SK-N-SH (cell line): ENCODE measurements at regions not wholly inside any gene's neighbourhood (a gene's known extent, or its start where the extent isn't known, plus 50 kb on each side); places are given as distances from the start of the nearest gene placed in this dataset.

ENCODE experiments used
- CTCF ChIA-PET: fragments of 300-600, 350-600 bp; formaldehyde crosslinking; extraction: SDS; loops from one replicate; lab custom pipeline; 2021; lab: Yijun Ruan, JAX
- POLR2A ChIA-PET: fragments of 350-600 bp; sonication (Branson Sonifier 250); formaldehyde crosslinking; extraction: SDS; loops from one replicate; lab custom pipeline; 2020; ENCODE audit warnings: antibody characterized with exemption, inconsistent platforms; lab: Yijun Ruan, JAX
- DNase-seq: peaks from one replicate; pipeline ENCODE4 v3.0.0; 2012
- H2AFZ ChIP-seq: fragments of 200-600 bp; sonication (generic); 2 replicates; pipeline ENCODE4 v1.8.1; 2016; ENCODE audit warnings: antibody characterized with exemption, mild to moderate bottlenecking, low read depth
- H3F3A ChIP-seq: fragments of 200-600 bp; sonication (generic); replicated peaks from 2 replicates; pipeline ENCODE3; 2016; ENCODE audit warnings: antibody characterized with exemption, mild to moderate bottlenecking; ENCODE audit not compliant: insufficient read depth
- H3K27ac ChIP-seq, 2 experiments: fragments of 200-500 bp in 1 of 2; fragments of 200-600 bp in 1 of 2; sonication (Bioruptor generic) in 1 of 2; sonication (generic), shearing (Covaris generic) in 1 of 2; 2 replicates each; pipeline versions ENCODE4 v1.5.1 to v1.6.1; 2014 to 2016; ENCODE audit warnings: low read depth in 2 of 2, inconsistent platforms in 1 of 2, low read length in 1 of 2, mild to moderate bottlenecking in 1 of 2, mixed read lengths in 1 of 2
- H3K27me3 ChIP-seq: fragments of 200-600 bp; sonication (generic), shearing (Covaris generic); 2 replicates; pipeline ENCODE4 v1.6.1; 2016; ENCODE audit warnings: mixed run types; ENCODE audit not compliant: insufficient read depth
- H3K36me3 ChIP-seq, 2 experiments: fragments of 200-500 bp in 1 of 2; fragments of 200-600 bp in 1 of 2; sonication (Bioruptor generic) in 1 of 2; sonication (generic) in 1 of 2; replicated peaks in 1 of 2; 2 replicates each; pipeline versions ENCODE3 to v1.5.1; 2014 to 2016; ENCODE audit warnings: low read length in 1 of 2, mild to moderate bottlenecking in 1 of 2; ENCODE audit not compliant: insufficient read depth in 2 of 2, control insufficient read depth in 1 of 2
- H3K4me1 ChIP-seq, 2 experiments: fragments of 200-500 bp in 1 of 2; fragments of 200-600 bp in 1 of 2; sonication (Bioruptor generic) in 1 of 2; sonication (generic), shearing (Covaris generic) in 1 of 2; 2 replicates each; pipeline versions ENCODE4 v1.5.1 to v1.6.1; 2014 to 2016; ENCODE audit warnings: low read depth in 1 of 2, low read length in 1 of 2, mixed run types in 1 of 2; ENCODE audit not compliant: insufficient read depth in 2 of 2, control insufficient read depth in 1 of 2
- H3K4me2 ChIP-seq: fragments of 200-600 bp; sonication (generic), shearing (Covaris generic); 2 replicates; pipeline ENCODE4 v1.6.1; 2017; ENCODE audit warnings: mixed run types
- H3K4me3 ChIP-seq, 2 experiments: fragments of 200-500 bp in 1 of 2; fragments of 200-600 bp in 1 of 2; sonication (Bioruptor generic) in 1 of 2; sonication (generic), shearing (Covaris generic) in 1 of 2; 2 replicates each; pipeline versions ENCODE4 v1.5.1 to v1.8.1; 2014 to 2016; ENCODE audit warnings: low read depth in 2 of 2, inconsistent platforms in 1 of 2, low read length in 1 of 2, mild to moderate bottlenecking in 1 of 2, mixed read lengths in 1 of 2, moderate library complexity in 1 of 2
- H3K79me2 ChIP-seq: fragments of 200-600 bp; sonication (generic); 2 replicates; pipeline ENCODE4 v1.8.1; 2017; ENCODE audit warnings: mild to moderate bottlenecking; ENCODE audit not compliant: insufficient read depth
- H3K9ac ChIP-seq: fragments of 200-600 bp; sonication (generic); 2 replicates; pipeline ENCODE4 v1.6.1; 2017; ENCODE audit warnings: mixed run types
- H3K9me2 ChIP-seq: fragments of 200-600 bp; sonication (generic); 2 replicates; pipeline ENCODE4 v1.6.1; 2017; ENCODE audit warnings: mixed run types
- H3K9me3 ChIP-seq: fragments of 200-600 bp; sonication (generic); 2 replicates; pipeline ENCODE4 v1.6.1; 2017; ENCODE audit warnings: mixed run types, mild to moderate bottlenecking, moderate library complexity
- H4K20me1 ChIP-seq: fragments of 200-600 bp; sonication (generic); 2 replicates; pipeline ENCODE4 v1.6.1; 2017; ENCODE audit warnings: mild to moderate bottlenecking, mixed run types; ENCODE audit not compliant: insufficient read depth
- ELF1 ChIP-seq: IDR thresholded peaks from 2 replicates; pipeline ENCODE4 v1.4.0; 2012
- EP300 ChIP-seq, 2 experiments: IDR thresholded peaks; 2 replicates each; pipeline versions ENCODE4 v1.4.0 to v1.6.1; 2012; ENCODE audit warnings: borderline replicate concordance in 1 of 2, low read depth in 1 of 2, low read length in 1 of 2
- EZH2phosphoT487 ChIP-seq: fragments of 200-600 bp; sonication (generic); IDR thresholded peaks from 2 replicates; pipeline ENCODE4 v1.6.1; 2017; ENCODE audit warnings: low read depth, mixed run types, mild to moderate bottlenecking, antibody characterized with exemption, moderate library complexity, borderline replicate concordance
- FOSL2 ChIP-seq: IDR thresholded peaks from 2 replicates; pipeline ENCODE4 v1.4.0; 2012; ENCODE audit warnings: low read depth, mild to moderate bottlenecking, moderate library complexity, borderline replicate concordance
- FOXJ3 ChIP-seq: sonication (generic); formaldehyde crosslinking; IDR thresholded peaks from 2 replicates; pipeline ENCODE4 v1.5.1; 2020; ENCODE audit warnings: mild to moderate bottlenecking, missing genetic modification reagents
- FOXM1 ChIP-seq: IDR thresholded peaks from 2 replicates; pipeline ENCODE4 v1.4.0; 2012; ENCODE audit warnings: low read depth, mild to moderate bottlenecking
- GATA2 ChIP-seq: sonication (generic); formaldehyde crosslinking; IDR thresholded peaks from 2 replicates; pipeline ENCODE4 v1.5.0; 2020; ENCODE audit warnings: mild to moderate bottlenecking, missing genetic modification reagents
- JUND ChIP-seq: IDR thresholded peaks from 2 replicates; pipeline ENCODE4 v1.4.0; 2012
- MXI1 ChIP-seq: IDR thresholded peaks from 2 replicates; pipeline ENCODE4 v1.6.1; 2012; ENCODE audit warnings: mild to moderate bottlenecking, low read depth, low read length, improper control_type of control experiment
- NFIC ChIP-seq: IDR thresholded peaks from 2 replicates; pipeline ENCODE4 v1.4.0; 2012; ENCODE audit warnings: borderline replicate concordance
- RAD21 ChIP-seq: IDR thresholded peaks from 2 replicates; pipeline ENCODE4 v1.6.1; 2012; ENCODE audit warnings: mild to moderate bottlenecking, low read length
- RCOR1 ChIP-seq: fragments of 150-350 bp; IDR thresholded peaks from 2 replicates; pipeline ENCODE4 v1.6.1; 2017; ENCODE audit warnings: antibody characterized with exemption, low read length
- RFX5 ChIP-seq: IDR thresholded peaks from 2 replicates; pipeline ENCODE4 v1.6.1; 2012; ENCODE audit warnings: mild to moderate bottlenecking, improper control_type of control experiment, low read length
- SIN3A ChIP-seq: IDR thresholded peaks from 2 replicates; pipeline ENCODE4 v1.6.1; 2012; ENCODE audit warnings: low read depth, mild to moderate bottlenecking, low read length, moderate library complexity, borderline replicate concordance
- SMC3 ChIP-seq: IDR thresholded peaks from 2 replicates; pipeline ENCODE4 v1.6.1; 2012; ENCODE audit warnings: low read depth, low read length, improper control_type of control experiment
- TAF1 ChIP-seq: IDR thresholded peaks from 2 replicates; pipeline ENCODE4 v1.6.1; 2012; ENCODE audit warnings: low read depth, mild to moderate bottlenecking, low read length, moderate library complexity, borderline replicate concordance
- TEAD4 ChIP-seq: IDR thresholded peaks from 2 replicates; pipeline ENCODE4 v1.4.0; 2012; ENCODE audit warnings: mild to moderate bottlenecking, borderline replicate concordance; ENCODE audit not compliant: insufficient read depth
- WGBS: methylation state at CpG from one replicate; pipeline ENCODE4 v1.1.6; 2017; ENCODE audit warnings: low lambda C conversion rate; 5-methylcytosine and 5-hydroxymethylcytosine counted together
- TF ChIP-seq, protein P1 (sequence below): fragments of 150-350 bp; IDR thresholded peaks from 2 replicates; pipeline ENCODE4 v1.6.1; 2016; ENCODE audit warnings: mild to moderate bottlenecking, low read depth, low read length
- TF ChIP-seq, protein P2 (sequence below): IDR thresholded peaks from 2 replicates; pipeline ENCODE4 v1.4.0; 2012; ENCODE audit warnings: low read depth
- TF ChIP-seq, protein P3 (sequence below): IDR thresholded peaks from 2 replicates; pipeline ENCODE4; 2012

DNA sequence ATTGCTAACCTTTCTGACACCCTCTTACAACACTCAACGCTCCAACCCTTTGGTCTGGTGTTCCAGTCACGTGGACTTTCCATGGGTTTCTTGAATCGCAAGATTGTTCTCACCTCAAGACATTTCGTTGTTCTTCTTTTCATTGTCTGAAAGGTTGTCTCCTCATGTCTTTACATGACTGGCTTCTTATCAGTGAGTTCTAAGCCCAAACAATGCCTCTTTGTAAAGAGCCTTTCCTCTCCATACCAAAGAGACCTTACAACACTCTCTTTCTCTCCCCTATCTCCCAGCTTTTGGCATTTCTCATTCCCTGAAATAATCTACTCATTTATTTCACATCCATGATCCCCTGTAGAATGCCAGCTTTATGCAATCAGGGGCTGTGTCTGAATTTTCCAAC lies 1144.8 kb downstream of the AACS start:
- H3K4me2 ChIP-seq = no peak overlapping the region
- H3F3A ChIP-seq = no peaks in the 10 kb centered on the region
- H4K20me1 ChIP-seq = no peaks in the 10 kb centered on the region
- 49% methylated on average over 4 of the region's 4 CpGs for WGBS
- H3K9me2 ChIP-seq = no peaks in the 10 kb centered on the region
- no peak overlapping the region for H3K27ac ChIP-seq
- H3K27me3 ChIP-seq = no peaks in the 10 kb centered on the region
- H3K4me1 ChIP-seq = no peaks in the 10 kb centered on the region
- H3K4me3 ChIP-seq = no peak overlapping the region
- H2AFZ ChIP-seq = no peak overlapping the region
- no peaks in the 10 kb centered on the region for H3K79me2 ChIP-seq
- CTCF ChIA-PET = no interaction called here
- no peak overlapping the region for H3K9ac ChIP-seq
- POLR2A ChIA-PET = no interaction called here
- TF ChIP-seq, protein P1, sequence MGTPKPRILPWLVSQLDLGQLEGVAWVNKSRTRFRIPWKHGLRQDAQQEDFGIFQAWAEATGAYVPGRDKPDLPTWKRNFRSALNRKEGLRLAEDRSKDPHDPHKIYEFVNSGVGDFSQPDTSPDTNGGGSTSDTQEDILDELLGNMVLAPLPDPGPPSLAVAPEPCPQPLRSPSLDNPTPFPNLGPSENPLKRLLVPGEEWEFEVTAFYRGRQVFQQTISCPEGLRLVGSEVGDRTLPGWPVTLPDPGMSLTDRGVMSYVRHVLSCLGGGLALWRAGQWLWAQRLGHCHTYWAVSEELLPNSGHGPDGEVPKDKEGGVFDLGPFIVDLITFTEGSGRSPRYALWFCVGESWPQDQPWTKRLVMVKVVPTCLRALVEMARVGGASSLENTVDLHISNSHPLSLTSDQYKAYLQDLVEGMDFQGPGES = no peak
- TF ChIP-seq, protein P2, sequence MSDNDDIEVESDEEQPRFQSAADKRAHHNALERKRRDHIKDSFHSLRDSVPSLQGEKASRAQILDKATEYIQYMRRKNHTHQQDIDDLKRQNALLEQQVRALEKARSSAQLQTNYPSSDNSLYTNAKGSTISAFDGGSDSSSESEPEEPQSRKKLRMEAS = no peak
- TF ChIP-seq SIN3A (no peak), TEAD4 (no peak), NFIC (no peak), RFX5 (no peak), FOXM1 (no peak), JUND (no peak), EZH2phosphoT487 (no peak), EP300 (IDR thresholded peaks at IDR 0.05; ENCODE audit: borderline replicate concordance in 1 of 2, low read depth in 1 of 2, low read length in 1 of 2) (no peak)
- TF ChIP-seq, protein P3, sequence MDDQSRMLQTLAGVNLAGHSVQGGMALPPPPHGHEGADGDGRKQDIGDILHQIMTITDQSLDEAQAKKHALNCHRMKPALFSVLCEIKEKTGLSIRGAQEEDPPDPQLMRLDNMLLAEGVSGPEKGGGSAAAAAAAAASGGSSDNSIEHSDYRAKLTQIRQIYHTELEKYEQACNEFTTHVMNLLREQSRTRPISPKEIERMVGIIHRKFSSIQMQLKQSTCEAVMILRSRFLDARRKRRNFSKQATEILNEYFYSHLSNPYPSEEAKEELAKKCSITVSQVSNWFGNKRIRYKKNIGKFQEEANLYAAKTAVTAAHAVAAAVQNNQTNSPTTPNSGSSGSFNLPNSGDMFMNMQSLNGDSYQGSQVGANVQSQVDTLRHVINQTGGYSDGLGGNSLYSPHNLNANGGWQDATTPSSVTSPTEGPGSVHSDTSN = no peak
- no peak for DNase-seq
- H3K9me3 ChIP-seq = no peaks in the 10 kb centered on the region
- no peaks in the 10 kb centered on the region for H3K36me3 ChIP-seq

DNA sequence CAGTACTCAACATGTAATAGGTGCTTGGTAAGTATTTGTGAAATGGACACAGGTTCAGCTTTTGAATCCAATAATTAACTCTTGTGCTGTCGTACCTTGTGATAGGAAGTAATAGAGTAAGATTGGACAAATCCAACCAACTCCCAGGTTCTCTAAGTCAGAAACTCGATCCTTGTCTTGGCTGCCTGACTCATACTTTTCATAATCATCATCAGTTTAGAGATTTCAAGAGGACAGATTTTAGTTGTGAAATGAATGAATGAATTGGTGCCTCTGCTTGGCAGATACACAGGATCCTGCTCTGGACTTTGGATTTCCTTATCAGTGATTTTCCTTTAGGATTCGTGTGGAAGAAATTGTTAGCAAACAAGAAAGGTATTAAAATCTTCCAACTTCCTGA lies 1145.2 kb downstream of the AACS start:
- Histone ChIP-seq H4K20me1 (no peaks in the 10 kb centered on the region), H3K27ac (no peak overlapping the region), H3K27me3 (no peaks in the 10 kb centered on the region), H3K36me3 (no peaks in the 10 kb centered on the region), H3K9ac (no peak overlapping the region), H3K4me3 (no peak overlapping the region), H3K9me3 (no peaks in the 10 kb centered on the region), H3K4me1 (no peaks in the 10 kb centered on the region), H3K9me2 (no peaks in the 10 kb centered on the region), H3K79me2 (no peaks in the 10 kb centered on the region), H3K4me2 (no peak overlapping the region), H3F3A (no peaks in the 10 kb centered on the region), H2AFZ (no peak overlapping the region)
- ChIA-PET CTCF (no interaction called here), POLR2A (no interaction called here)
- TF ChIP-seq NFIC (no peak), RCOR1 (no peak), SMC3 (no peak), RAD21 (no peak), EP300 (IDR thresholded peaks at IDR 0.05; ENCODE audit: borderline replicate concordance in 1 of 2, low read depth in 1 of 2, low read length in 1 of 2) (no peak), GATA2 (no peak), TEAD4 (no peak), ELF1 (no peak), TAF1 (no peak), MXI1 (no peak), RFX5 (no peak), FOXJ3 (CRISPR knock-in tag) (no peak), FOSL2 (peak; percentile 14; the same call in 1 of the 2 replicates)
- TF ChIP-seq, protein P3 = 0 out of 2 replicates have a peak, but pooled peaks have one; percentile 16
- no peak for DNase-seq
- WGBS = 39% methylated on average over 3 of the region's 3 CpGs
